Stimulated activated CD4-positive, alpha-beta T cell treated with anti-CD3 and anti-CD28 coated beads, Interleukin-4, amount 100 ng/mL, for 24 hours (primary cell): ENCODE measurements at regions not wholly inside any gene's neighbourhood (a gene's known extent, or its start where the extent isn't known, plus 50 kb on each side); places are given as distances from the start of the nearest gene placed in this dataset.

Experiments
- DNase-seq: peaks from one replicate; pipeline ENCODE4 v3.0.0-alpha.2; 2020

GRCh38 chr17:73962308-73962707 is 241.2 kb upstream of the RPL38 start:
- no peak for DNase-seq

- no peak for DNase-seq
These were observed 234.8 kb upstream of the RPL38 start for GRCh38 chr17:73968680-73969079.

GRCh38 chr17:73969956-73970355 is 233.5 kb upstream of the RPL38 start:
- no peak for DNase-seq

- no peak for DNase-seq
These were observed 232.4 kb upstream of the RPL38 start for GRCh38 chr17:73971127-73971526.

GRCh38 chr17:73972056-73972455 is 231.4 kb upstream of the RPL38 start:
- DNase-seq, result no peak

GRCh38 chr17:73972901-73973300 is 230.6 kb upstream of the RPL38 start:
- DNase-seq, result no peak

- no peak for DNase-seq
These were observed 229.7 kb upstream of the RPL38 start for GRCh38 chr17:73973586-73974409.

GRCh38 chr17:73974536-73974935 is 228.9 kb upstream of the RPL38 start:
- no peak for DNase-seq

- no peak for DNase-seq
These were observed 227.3 kb upstream of the RPL38 start for GRCh38 chr17:73976147-73976546.

- no peak for DNase-seq
These were observed 226.6 kb upstream of the RPL38 start for GRCh38 chr17:73976676-73977521.

- no peak for DNase-seq
These were observed 223.0 kb upstream of the RPL38 start for GRCh38 chr17:73980517-73980916.

GRCh38 chr17:73982871-73983270 is 220.6 kb upstream of the RPL38 start:
- DNase-seq, result no peak

GRCh38 chr17:73983621-73984400 is 219.7 kb upstream of the RPL38 start:
- no peak for DNase-seq

- no peak for DNase-seq
These were observed 218.5 kb upstream of the RPL38 start for GRCh38 chr17:73984941-73985340.

- DNase-seq, result no peak
These were observed 217.9 kb upstream of the RPL38 start for GRCh38 chr17:73985466-73986015.

GRCh38 chr17:73986641-73987177 is 216.8 kb upstream of the RPL38 start:
- no peak for DNase-seq

GRCh38 chr17:73987395-73987794 is 216.1 kb upstream of the RPL38 start:
- DNase-seq, result no peak

- no peak for DNase-seq
These were observed 215.5 kb upstream of the RPL38 start for GRCh38 chr17:73987845-73988509.

- DNase-seq, result no peak
These were observed 213.8 kb upstream of the RPL38 start for GRCh38 chr17:73989671-73990070.

GRCh38 chr17:73990290-73990689 is 213.2 kb upstream of the RPL38 start:
- no peak for DNase-seq

- no peak for DNase-seq
These were observed 212.2 kb upstream of the RPL38 start for GRCh38 chr17:73991260-73991659.

GRCh38 chr17:73994946-73995345 is 208.5 kb upstream of the RPL38 start:
- no peak for DNase-seq
